Umbilical cord (tissue), 1 donor: ENCODE measurements at regions not wholly inside any gene's neighbourhood (a gene's known extent, or its start where the extent isn't known, plus 50 kb on each side); places are given as distances from the start of the nearest gene placed in this dataset.

Source experiments
- DNase-seq: peaks from one replicate; pipeline ENCODE4 v3.0.0-alpha.2; 2015; ENCODE audit warnings: low spot score

GRCh38 chr12:78406213-78406612, 458.4 kb upstream of the SYT1 start:
- DNase-seq: no peak

- DNase-seq: no peak
These were observed 457.7 kb upstream of the SYT1 start for GRCh38 chr12:78406828-78407227.

GRCh38 chr12:78407722-78408121, 456.9 kb upstream of the SYT1 start:
- DNase-seq: no peak

GRCh38 chr12:78414071-78414470, 450.5 kb upstream of the SYT1 start:
- no peak for DNase-seq

- peak; percentile 27 for DNase-seq
These were observed 445.7 kb upstream of the SYT1 start for GRCh38 chr12:78418919-78419318.

GRCh38 chr12:78419513-78419912, 445.1 kb upstream of the SYT1 start:
- no peak for DNase-seq

GRCh38 chr12:78420991-78421390, 443.6 kb upstream of the SYT1 start:
- DNase-seq: no peak

- DNase-seq: no peak
These were observed 434.0 kb upstream of the SYT1 start for GRCh38 chr12:78430551-78430950.

- no peak for DNase-seq
These were observed 432.6 kb upstream of the SYT1 start for GRCh38 chr12:78431931-78432330.

GRCh38 chr12:78439666-78440065, 424.9 kb upstream of the SYT1 start:
- DNase-seq: no peak

- DNase-seq: no peak
These were observed 422.7 kb upstream of the SYT1 start for GRCh38 chr12:78441737-78442453.

- DNase-seq: peak; percentile 40
These were observed 422.1 kb upstream of the SYT1 start for GRCh38 chr12:78442454-78442801.

GRCh38 chr12:78446555-78446954, 418.0 kb upstream of the SYT1 start:
- DNase-seq: no peak

- DNase-seq: no peak
These were observed 417.2 kb upstream of the SYT1 start for GRCh38 chr12:78447373-78447772.

GRCh38 chr12:78448692-78449091, 415.9 kb upstream of the SYT1 start:
- DNase-seq: no peak

- no peak for DNase-seq
These were observed 408.6 kb upstream of the SYT1 start for GRCh38 chr12:78455991-78456390.

GRCh38 chr12:78457938-78458337, 406.6 kb upstream of the SYT1 start:
- no peak for DNase-seq

- peak; percentile 46 for DNase-seq
These were observed 394.0 kb upstream of the SYT1 start for GRCh38 chr12:78470354-78471195.

- peak; percentile 9 for DNase-seq
These were observed 391.4 kb upstream of the SYT1 start for GRCh38 chr12:78473136-78473535.

GRCh38 chr12:78473561-78473960, 391.0 kb upstream of the SYT1 start:
- DNase-seq: no peak

GRCh38 chr12:78483767-78484315, 380.7 kb upstream of the SYT1 start:
- no peak for DNase-seq

- no peak for DNase-seq
These were observed 374.6 kb upstream of the SYT1 start for GRCh38 chr12:78489990-78490389.

GRCh38 chr12:78490861-78491260, 373.7 kb upstream of the SYT1 start:
- DNase-seq: peak; percentile 36
